HepG2 (cell line): ENCODE measurements at regions not wholly inside any gene's neighbourhood (a gene's known extent, or its start where the extent isn't known, plus 50 kb on each side); places are given as distances from the start of the nearest gene placed in this dataset.

Source experiments
- ATAC-seq: fragments of 200-7000 bp; cut with Tn5 transposase; 3 replicates; pipeline ENCODE4 v1.9.1; 2020; ENCODE audit warnings: mild to moderate bottlenecking, moderate library complexity
- BruUV-seq: library from RNA; stranded (reverse); fragments of 400-500 nt; replicated peaks from 2 replicates; lab custom pipeline; 2021; lab: Mats Ljungman, UMichigan
- CTCF ChIA-PET: fragments of 300-600 bp; formaldehyde crosslinking; extraction: SDS; loops from one replicate; lab custom pipeline; 2021; ENCODE audit warnings: low total read pairs, inconsistent platforms, low intra/inter-chr PET ratio; lab: Yijun Ruan, JAX
- POLR2A ChIA-PET: fragments of 350-600 bp; sonication (Branson Sonifier 250); formaldehyde crosslinking; loops from one replicate; lab custom pipeline; 2020; ENCODE audit warnings: antibody characterized with exemption, inconsistent platforms; lab: Yijun Ruan, JAX
- DNase-seq: peaks from one replicate; pipeline ENCODE4 v3.0.0-alpha.2; 2015; ENCODE audit warnings: low spot score
- FAIRE-seq: peaks from 3 replicates; lab custom pipeline; 2011; peaks lifted over from hg19 to GRCh38; lab: Jason Lieb, UNC
- H2AFZ ChIP-seq: one replicate; pipeline ENCODE4 v1.6.1; 2011; ENCODE audit warnings: low read length, inconsistent platforms
- H3K27ac ChIP-seq: fragments of 300-600 bp; 3 replicates; pipeline ENCODE4 v1.8.0; 2011; ENCODE audit warnings: mixed run types, mild to moderate bottlenecking, mixed read lengths, low read length, inconsistent platforms; ENCODE audit not compliant: insufficient read depth; ENCODE audit errors: extremely low read length
- H3K27me3 ChIP-seq, 2 experiments: fragments of 200-600 bp in 1 of 2; 2 replicates in 1 of 2; 3 replicates in 1 of 2; pipeline versions ENCODE4 v1.6.0 to v1.8.0; 2011; ENCODE audit warnings: low read length in 2 of 2, mild to moderate bottlenecking in 2 of 2, moderate library complexity in 2 of 2, inconsistent platforms in 1 of 2; ENCODE audit not compliant: insufficient read depth in 2 of 2, control insufficient read depth in 1 of 2
- H3K36me3 ChIP-seq, 2 experiments: fragments of 200-600 bp in 1 of 2; replicated peaks in 1 of 2; 2 replicates in 1 of 2; 3 replicates in 1 of 2; pipeline versions ENCODE4 v1.5.1 to v1.8.0; 2011; ENCODE audit warnings: low read length in 2 of 2, inconsistent platforms in 1 of 2; ENCODE audit not compliant: insufficient read depth in 2 of 2, control insufficient read depth in 1 of 2
- H3K4me1 ChIP-seq: 2 replicates; pipeline ENCODE4 v1.5.1; 2012; ENCODE audit warnings: low read length, inconsistent platforms; ENCODE audit not compliant: insufficient read depth
- H3K4me2 ChIP-seq: 2 replicates; pipeline ENCODE4 v1.6.0; 2011; ENCODE audit warnings: low read depth, low read length, inconsistent platforms
- H3K4me3 ChIP-seq, 3 experiments: fragments of 200-600 bp in 1 of 3; sonication (generic), shearing (Covaris generic) in 1 of 3; replicated peaks in 1 of 3; 2 replicates each; pipeline ENCODE4 v1.5.1; 2011 to 2016; ENCODE audit warnings: low read length in 3 of 3, inconsistent platforms in 2 of 3, low read depth in 2 of 3, mild to moderate bottlenecking in 2 of 3, control low read depth in 1 of 3, mixed read lengths in 1 of 3; ENCODE audit not compliant: insufficient read depth in 1 of 3
- H3K79me2 ChIP-seq: one replicate; pipeline ENCODE4 v1.6.1; 2011; ENCODE audit warnings: low read length, inconsistent platforms; ENCODE audit not compliant: insufficient read depth
- H3K9ac ChIP-seq: 2 replicates; pipeline ENCODE4 v1.6.0; 2011; ENCODE audit warnings: mild to moderate bottlenecking, low read depth, low read length, inconsistent platforms; ENCODE audit not compliant: insufficient read depth
- H3K9me3 ChIP-seq: 2 replicates; pipeline ENCODE4 v1.5.1; 2012; ENCODE audit warnings: mild to moderate bottlenecking, low read length
- H4K20me1 ChIP-seq: 2 replicates; pipeline ENCODE4 v1.6.0; 2011; ENCODE audit warnings: inconsistent platforms, mild to moderate bottlenecking, low read length, moderate library complexity; ENCODE audit not compliant: insufficient read depth
- MIXL1 ChIP-seq: IDR thresholded peaks from 2 replicates; pipeline ENCODE4 v1.6.1; 2016
- ZMYM4 ChIP-seq: sonication (generic); formaldehyde crosslinking; IDR thresholded peaks from 2 replicates; pipeline ENCODE4 v1.8.1; 2023; ENCODE audit warnings: mild to moderate bottlenecking, missing genetic modification reagents
- ZNF17 ChIP-seq: sonication (generic); formaldehyde crosslinking; IDR thresholded peaks from 2 replicates; pipeline ENCODE4 v1.5.0; 2020; ENCODE audit warnings: mild to moderate bottlenecking, missing genetic modification reagents
- ZNF343 ChIP-seq: sonication (generic); formaldehyde crosslinking; IDR thresholded peaks from 2 replicates; pipeline ENCODE4 v1.4.0; 2020; ENCODE audit warnings: mild to moderate bottlenecking, missing genetic modification reagents
- ZNF570 ChIP-seq: sonication (generic); formaldehyde crosslinking; IDR thresholded peaks from 2 replicates; pipeline ENCODE4 v1.4.0; 2020; ENCODE audit warnings: mild to moderate bottlenecking, missing genetic modification reagents, borderline replicate concordance
- ZNF672 ChIP-seq: sonication (generic); formaldehyde crosslinking; IDR thresholded peaks from 2 replicates; pipeline ENCODE4 v1.8.1; 2022; ENCODE audit warnings: missing genetic modification reagents
- WGBS: methylation state at CpG from one replicate; pipeline ENCODE4 v1.1.6; 2017; ENCODE audit warnings: low lambda C conversion rate; 5-methylcytosine and 5-hydroxymethylcytosine counted together
- in situ Hi-C: cut with HindIII; loops from 2 replicates; pipeline ENCODE4 v1.10.0; 2017; ENCODE audit warnings: low pct_unique_long_range_greater_than_20kb; ENCODE audit not compliant: extremely low pct_ligation_motif_present
- intact Hi-C: fragments of 100-400 bp; cut with micrococcal nuclease; formaldehyde crosslinking; loops from one replicate; pipeline ENCODE4 v1.10.0; 2022; ENCODE audit not compliant: unreplicated experiment
- TF ChIP-seq, protein P1 (sequence below): sonication (generic); formaldehyde crosslinking; IDR thresholded peaks from 2 replicates; pipeline ENCODE4 v1.4.0; 2020; ENCODE audit warnings: mild to moderate bottlenecking, missing genetic modification reagents
- TF ChIP-seq, protein P2 (sequence below): IDR thresholded peaks from 2 replicates; pipeline ENCODE4 v1.6.1; 2016; ENCODE audit warnings: missing compliant biosample characterization, missing genetic modification reagents, borderline replicate concordance
- TF ChIP-seq, protein P3 (sequence below): sonication (generic); formaldehyde crosslinking; IDR thresholded peaks from 2 replicates; pipeline ENCODE4 v1.4.0; 2020; ENCODE audit warnings: missing genetic modification reagents, low read depth, mild to moderate bottlenecking, borderline replicate concordance
- TF ChIP-seq, protein P4 (sequence below): sonication (generic); formaldehyde crosslinking; conservative IDR thresholded peaks from 2 replicates; pipeline ENCODE4 v1.8.0; 2022; ENCODE audit warnings: missing genetic modification reagents
- TF ChIP-seq, protein P5 (sequence below): sonication (generic); formaldehyde crosslinking; IDR thresholded peaks from 2 replicates; pipeline ENCODE4 v1.4.0; 2020; ENCODE audit warnings: missing genetic modification reagents

DNA sequence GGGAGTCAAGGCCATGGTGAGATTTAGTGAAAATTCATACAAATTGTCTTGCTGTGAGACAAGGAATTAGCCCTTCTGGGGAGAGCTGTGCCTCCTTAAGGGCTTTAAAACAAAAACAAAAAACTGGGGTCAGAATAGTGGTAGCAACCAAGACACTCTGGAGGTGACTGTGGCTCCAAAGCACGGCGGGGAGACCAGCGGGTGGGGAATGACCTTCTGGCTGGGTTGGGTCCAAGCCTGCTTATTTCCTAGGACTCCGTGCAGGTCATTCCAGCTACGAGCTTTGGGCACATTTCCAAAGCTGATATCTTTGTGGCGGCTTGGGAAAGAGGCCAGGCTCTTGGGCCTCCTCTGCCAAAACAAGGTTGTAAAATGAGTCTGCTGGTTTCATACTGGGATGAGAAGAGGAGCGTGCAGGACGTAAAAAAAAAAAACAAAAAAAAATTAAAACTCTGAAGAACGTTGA is 348.3 kb downstream of the UQCRFS1 start (continued):
- TF ChIP-seq ZMYM4 (CRISPR knock-in tag) (no peak), ZNF17 (CRISPR knock-in tag) (no peak)
- TF ChIP-seq, protein P1, sequence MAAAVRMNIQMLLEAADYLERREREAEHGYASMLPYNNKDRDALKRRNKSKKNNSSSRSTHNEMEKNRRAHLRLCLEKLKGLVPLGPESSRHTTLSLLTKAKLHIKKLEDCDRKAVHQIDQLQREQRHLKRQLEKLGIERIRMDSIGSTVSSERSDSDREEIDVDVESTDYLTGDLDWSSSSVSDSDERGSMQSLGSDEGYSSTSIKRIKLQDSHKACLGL (CRISPR knock-in tag), result no peak
- TF ChIP-seq, all 625 proteins: peak for 0

DNA sequence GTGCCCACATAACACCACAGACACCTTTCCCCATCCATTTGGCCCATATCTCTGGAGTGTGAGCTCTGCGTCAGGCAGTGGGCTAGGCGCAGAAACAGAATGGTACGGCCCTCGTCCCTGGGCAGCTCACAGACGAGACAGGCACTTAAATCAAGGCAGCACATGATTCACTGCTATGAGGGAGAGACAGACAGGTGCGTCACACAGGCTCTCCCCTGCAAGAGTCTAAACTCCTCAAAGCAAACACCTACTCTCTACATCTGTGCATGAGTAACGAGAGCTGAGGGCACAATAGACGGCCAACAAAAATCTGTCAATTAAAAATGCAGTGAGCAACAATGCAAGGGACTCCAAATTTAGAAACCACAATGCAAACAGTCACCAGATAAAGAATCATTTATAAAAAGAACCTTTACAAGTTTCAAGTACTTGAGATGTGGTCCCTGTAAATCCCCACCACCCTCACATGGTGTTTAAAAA is 348.9 kb downstream of the UQCRFS1 start:
- Histone ChIP-seq H3K27ac (no peak overlapping the region), H3K9me3 (no peaks in the 10 kb centered on the region; the same call in 1 of the 2 replicates), H3K9ac (no peak overlapping the region), H3K79me2 (no peaks in the 10 kb centered on the region), H2AFZ (no peak overlapping the region), H3K4me3 (no peak overlapping the region), H4K20me1 (no peaks in the 10 kb centered on the region), H3K27me3 (no peaks in the 10 kb centered on the region), H3K36me3 (no peaks in the 10 kb centered on the region), H3K4me2 (no peak overlapping the region), H3K4me1 (no peaks in the 10 kb centered on the region)
- intact Hi-C loops (no loop called here), in situ Hi-C loops (no loop called here)
- FAIRE-seq (no peak), DNase-seq (no peak), ATAC-seq (no peak)
- POLR2A ChIA-PET, result no interaction called here
- CTCF ChIA-PET, result no interaction called here
- BruUV-seq, result no TSS peak
- 36% methylated on average over 7 of the region's 8 CpGs for WGBS
- TF ChIP-seq MIXL1 (CRISPR knock-in tag) (no peak), ZNF343 (CRISPR knock-in tag) (no peak), ZNF570 (CRISPR knock-in tag) (no peak), ZNF672 (no peak)
- TF ChIP-seq, protein P2, sequence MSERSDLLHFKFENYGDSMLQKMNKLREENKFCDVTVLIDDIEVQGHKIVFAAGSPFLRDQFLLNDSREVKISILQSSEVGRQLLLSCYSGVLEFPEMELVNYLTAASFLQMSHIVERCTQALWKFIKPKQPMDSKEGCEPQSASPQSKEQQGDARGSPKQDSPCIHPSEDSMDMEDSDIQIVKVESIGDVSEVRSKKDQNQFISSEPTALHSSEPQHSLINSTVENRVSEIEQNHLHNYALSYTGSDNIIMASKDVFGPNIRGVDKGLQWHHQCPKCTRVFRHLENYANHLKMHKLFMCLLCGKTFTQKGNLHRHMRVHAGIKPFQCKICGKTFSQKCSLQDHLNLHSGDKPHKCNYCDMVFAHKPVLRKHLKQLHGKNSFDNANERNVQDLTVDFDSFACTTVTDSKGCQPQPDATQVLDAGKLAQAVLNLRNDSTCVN (CRISPR knock-in tag), result no peak
- TF ChIP-seq, protein P3, sequence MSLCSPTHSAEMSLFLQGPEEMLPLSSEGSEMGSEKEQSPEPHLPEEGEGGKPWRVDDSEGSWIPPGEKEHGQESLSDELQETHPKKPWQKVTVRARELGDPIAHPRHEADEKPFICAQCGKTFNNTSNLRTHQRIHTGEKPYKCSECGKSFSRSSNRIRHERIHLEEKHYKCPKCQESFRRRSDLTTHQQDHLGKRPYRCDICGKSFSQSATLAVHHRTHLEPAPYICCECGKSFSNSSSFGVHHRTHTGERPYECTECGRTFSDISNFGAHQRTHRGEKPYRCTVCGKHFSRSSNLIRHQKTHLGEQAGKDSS (CRISPR knock-in tag), result no peak
- TF ChIP-seq, protein P4, sequence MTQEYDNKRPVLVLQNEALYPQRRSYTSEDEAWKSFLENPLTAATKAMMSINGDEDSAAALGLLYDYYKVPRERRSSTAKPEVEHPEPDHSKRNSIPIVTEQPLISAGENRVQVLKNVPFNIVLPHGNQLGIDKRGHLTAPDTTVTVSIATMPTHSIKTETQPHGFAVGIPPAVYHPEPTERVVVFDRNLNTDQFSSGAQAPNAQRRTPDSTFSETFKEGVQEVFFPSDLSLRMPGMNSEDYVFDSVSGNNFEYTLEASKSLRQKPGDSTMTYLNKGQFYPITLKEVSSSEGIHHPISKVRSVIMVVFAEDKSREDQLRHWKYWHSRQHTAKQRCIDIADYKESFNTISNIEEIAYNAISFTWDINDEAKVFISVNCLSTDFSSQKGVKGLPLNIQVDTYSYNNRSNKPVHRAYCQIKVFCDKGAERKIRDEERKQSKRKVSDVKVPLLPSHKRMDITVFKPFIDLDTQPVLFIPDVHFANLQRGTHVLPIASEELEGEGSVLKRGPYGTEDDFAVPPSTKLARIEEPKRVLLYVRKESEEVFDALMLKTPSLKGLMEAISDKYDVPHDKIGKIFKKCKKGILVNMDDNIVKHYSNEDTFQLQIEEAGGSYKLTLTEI, result no peak
- TF ChIP-seq, protein P5, sequence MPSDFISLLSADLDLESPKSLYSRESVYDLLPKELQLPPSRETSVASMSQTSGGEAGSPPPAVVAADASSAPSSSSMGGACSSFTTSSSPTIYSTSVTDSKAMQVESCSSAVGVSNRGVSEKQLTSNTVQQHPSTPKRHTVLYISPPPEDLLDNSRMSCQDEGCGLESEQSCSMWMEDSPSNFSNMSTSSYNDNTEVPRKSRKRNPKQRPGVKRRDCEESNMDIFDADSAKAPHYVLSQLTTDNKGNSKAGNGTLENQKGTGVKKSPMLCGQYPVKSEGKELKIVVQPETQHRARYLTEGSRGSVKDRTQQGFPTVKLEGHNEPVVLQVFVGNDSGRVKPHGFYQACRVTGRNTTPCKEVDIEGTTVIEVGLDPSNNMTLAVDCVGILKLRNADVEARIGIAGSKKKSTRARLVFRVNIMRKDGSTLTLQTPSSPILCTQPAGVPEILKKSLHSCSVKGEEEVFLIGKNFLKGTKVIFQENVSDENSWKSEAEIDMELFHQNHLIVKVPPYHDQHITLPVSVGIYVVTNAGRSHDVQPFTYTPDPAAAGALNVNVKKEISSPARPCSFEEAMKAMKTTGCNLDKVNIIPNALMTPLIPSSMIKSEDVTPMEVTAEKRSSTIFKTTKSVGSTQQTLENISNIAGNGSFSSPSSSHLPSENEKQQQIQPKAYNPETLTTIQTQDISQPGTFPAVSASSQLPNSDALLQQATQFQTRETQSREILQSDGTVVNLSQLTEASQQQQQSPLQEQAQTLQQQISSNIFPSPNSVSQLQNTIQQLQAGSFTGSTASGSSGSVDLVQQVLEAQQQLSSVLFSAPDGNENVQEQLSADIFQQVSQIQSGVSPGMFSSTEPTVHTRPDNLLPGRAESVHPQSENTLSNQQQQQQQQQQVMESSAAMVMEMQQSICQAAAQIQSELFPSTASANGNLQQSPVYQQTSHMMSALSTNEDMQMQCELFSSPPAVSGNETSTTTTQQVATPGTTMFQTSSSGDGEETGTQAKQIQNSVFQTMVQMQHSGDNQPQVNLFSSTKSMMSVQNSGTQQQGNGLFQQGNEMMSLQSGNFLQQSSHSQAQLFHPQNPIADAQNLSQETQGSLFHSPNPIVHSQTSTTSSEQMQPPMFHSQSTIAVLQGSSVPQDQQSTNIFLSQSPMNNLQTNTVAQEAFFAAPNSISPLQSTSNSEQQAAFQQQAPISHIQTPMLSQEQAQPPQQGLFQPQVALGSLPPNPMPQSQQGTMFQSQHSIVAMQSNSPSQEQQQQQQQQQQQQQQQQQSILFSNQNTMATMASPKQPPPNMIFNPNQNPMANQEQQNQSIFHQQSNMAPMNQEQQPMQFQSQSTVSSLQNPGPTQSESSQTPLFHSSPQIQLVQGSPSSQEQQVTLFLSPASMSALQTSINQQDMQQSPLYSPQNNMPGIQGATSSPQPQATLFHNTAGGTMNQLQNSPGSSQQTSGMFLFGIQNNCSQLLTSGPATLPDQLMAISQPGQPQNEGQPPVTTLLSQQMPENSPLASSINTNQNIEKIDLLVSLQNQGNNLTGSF (CRISPR knock-in tag), result no peak
